Kidney capillary endothelial cell (primary cell): ENCODE measurements at regions not wholly inside any gene's neighbourhood (a gene's known extent, or its start where the extent isn't known, plus 50 kb on each side); places are given as distances from the start of the nearest gene placed in this dataset.
"Not testable (repeated sequence)": the region's sequence is repeated elsewhere in the genome, so short reads cannot be mapped to it uniquely, and the experiment has no call there.

ENCODE experiments used
- DNase-seq: peaks from one replicate; pipeline ENCODE4 v3.0.0-alpha.2; 2018; ENCODE audit warnings: low spot score

DNA sequence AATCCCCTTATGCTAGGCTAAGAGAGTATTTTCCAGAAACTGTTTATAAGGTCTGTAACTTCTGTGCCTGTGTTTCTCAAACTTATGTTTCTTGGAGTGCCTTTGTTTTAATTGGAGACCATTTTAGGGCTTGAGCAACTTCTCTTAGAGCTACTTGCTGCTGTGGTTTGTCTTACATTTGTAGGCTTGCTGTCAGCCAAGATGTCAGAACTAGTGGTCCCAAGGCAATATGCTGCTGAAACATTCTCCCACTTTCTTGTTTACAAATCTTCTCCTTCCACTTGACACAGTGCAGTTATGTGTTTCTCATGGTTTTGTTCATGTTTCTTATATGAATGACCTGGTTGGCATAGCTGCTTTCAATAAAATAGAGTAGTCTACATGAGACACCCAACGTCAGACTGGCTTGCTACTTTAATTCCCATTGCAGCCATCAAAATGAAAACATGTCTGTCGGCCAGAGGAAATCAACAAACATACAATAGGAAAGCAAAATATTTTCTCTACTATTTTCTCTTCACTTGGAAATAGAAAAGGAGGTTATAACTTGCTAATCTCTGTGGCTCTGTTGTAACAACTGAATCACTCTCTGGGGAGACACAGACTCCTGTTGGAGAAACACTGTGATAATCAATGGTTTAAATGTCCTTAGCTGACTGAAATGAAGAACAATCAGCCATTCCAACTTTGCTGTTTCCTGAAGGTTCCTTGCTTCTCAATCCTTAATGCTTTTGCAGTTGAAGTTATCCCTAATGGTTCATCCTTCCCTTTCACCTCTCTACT, 426.4 kb downstream of the PDGFC start:
- no peak for DNase-seq

DNA sequence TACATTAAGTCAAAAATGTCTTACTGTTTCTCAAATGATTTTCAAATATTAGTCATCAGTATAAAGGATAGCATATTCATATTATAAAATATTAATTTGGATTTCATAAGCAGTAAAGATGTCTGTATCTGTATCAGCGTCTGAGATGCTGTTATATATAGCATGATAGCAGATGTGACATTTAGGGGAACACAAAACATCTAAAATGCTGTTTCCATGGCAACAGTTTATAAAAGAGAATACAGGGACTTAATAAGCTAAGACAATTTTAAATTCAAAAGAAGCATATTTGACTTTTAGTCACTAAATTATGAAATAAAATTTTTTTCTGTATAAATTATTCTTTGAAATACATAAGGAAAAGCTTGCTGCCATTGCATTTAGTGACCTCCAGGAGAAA, 432.2 kb downstream of the PDGFC start:
- DNase-seq, result no peak

DNA sequence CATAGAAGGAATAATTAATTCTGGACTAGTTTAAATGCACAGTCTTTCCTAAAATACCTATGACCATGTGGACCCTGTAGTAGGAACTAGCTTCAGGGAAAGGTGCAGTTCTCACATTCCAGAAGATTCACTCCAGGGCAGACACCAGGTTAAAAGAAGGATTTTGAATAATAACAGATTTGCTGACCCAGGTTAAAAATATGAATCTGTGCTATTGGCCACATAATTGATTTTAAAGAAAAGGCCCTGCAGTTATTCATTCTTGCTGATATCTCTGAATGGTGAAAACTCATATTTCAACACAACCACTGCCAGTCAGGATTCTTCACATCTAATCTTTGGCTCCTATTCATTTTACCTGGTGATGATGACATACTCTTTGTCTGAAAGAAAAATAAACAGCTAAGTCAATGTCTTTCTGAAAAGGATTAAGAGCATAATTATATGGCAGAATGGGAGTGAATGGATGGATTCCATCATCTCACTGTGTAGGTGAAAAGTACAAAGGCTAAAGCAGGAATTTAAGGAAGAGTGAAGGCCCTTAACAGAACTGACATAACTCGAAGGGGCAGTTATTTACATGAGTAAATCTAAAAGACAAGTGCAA, 432.8 kb downstream of the PDGFC start:
- DNase-seq, result no peak

DNA sequence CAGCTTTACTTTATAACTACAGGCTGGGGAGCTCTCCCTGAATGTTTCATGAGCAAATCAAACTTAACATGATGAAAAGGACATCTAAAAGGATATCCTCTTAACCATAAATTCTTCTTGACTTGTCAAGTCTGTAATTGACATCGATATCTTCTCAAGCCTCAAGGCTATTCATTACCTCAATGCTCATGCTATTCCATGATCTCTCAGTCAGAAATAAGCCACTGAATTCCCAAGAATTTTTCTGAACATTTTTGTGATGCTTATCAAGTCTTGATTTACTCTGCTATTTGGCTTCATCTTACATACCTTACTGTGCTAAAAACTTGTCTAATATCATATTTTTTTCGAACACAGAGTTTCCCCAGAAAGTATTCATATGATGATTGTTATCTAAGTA, 433.4 kb downstream of the PDGFC start:
- DNase-seq, result no peak

DNA sequence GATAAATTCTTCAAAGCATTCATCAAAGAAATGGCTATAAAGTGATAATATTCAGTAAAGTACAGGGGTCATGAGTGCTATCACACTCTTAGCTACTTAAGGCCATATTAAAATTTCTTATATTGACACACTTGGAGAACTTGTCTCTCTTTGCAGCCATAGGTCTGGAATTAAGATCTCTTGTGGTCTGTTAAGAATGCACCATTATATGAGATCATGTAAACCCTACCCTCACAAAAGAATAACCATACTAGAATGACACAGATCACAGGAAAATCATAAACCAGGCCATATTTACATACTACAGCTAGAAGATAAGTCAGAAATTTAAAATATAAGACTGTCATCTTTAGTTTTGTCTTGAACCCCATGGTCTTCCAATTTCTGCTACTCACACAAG, 434.3 kb downstream of the PDGFC start:
- DNase-seq, result no peak

DNA sequence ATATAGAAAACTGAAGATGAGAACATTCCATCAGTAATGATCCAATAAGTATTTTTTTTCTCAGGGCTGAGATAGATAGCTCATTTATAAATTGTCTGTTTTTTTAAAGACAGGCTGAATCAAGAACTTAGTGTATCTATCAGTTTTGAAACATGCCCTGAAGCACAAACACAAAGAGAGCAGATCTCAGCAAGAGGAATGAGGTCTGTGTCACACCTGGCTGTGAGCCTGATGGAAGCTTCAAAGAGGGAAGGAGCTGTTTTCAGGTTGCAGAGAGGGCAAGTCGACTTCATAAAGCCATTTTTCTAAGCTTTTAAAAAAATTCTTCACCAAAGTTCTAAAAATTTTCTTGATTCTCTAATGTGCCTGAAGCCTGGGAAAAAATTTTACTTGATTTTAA, 434.9 kb downstream of the PDGFC start:
- DNase-seq, result no peak

DNA sequence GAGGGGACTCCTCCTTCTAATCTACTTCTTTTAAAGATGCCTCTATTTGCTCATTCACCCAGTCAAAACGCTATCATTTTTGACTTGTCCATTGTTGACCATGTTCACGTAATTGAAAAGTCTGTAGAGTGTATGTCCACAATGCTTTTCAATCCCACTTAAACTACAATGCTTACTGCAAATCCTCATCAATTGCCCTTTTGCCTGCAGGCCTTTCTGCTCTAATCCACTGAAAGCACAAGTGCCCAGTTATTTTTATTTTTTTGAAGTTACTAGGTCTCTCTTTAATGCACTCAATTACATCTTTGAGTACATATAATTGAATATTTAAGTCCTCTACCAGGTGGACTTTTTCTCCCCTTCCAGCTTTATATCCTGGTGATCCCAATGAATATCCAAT, 437.4 kb downstream of the PDGFC start:
- DNase-seq, result no peak

DNA sequence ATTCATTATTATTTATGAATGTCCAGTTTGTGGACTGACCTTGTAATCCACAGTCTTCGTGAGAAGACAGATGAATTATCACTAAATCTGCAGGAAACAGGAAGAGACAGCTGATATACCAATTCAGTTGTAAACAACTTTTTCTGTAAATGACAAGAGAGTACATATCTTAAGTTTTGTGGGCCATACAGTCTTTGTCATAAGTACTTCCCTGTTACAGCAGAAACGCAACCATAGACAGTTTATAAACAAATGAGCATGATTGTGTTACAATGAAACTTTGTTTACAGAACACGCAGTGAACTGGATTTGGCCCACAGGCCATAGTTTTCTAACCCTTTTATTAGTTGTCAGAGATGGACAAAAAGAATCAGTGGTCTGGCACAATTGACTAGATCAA, 443.4 kb downstream of the PDGFC start:
- no peak for DNase-seq

DNA sequence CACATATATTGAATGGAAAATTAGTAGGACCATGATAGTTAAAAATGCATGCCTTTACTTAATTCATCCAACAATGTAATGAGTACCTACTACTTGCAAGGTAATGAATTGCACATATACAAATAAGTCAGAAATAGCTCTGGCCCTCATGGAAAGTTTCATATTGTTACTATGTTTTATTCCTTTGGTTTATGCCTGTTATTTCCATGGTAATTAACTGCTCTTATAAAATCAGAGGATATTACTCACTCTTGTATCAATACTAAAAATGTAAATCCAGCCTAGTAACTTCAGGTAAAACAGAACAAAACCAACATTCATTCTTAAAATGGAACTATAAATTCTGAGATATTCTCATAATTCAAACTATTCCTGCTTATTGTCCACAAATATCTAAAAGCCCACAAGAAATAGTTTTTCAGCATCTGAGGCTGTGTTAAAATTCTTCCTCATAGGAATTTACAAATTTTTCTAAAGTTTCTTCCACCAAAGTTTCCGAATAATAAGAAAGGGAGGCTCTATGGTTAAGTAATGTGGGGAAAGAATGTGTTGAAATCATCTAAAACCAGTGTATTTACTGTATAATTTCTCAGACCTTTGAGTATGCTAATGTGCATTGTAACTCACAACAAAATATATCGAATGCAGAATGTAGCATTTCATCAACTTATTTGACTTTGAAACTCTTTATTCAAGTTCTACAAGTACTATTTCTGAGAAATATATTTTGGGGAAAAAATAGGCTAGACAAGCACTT, 444.2 kb downstream of the PDGFC start:
- no peak for DNase-seq

DNA sequence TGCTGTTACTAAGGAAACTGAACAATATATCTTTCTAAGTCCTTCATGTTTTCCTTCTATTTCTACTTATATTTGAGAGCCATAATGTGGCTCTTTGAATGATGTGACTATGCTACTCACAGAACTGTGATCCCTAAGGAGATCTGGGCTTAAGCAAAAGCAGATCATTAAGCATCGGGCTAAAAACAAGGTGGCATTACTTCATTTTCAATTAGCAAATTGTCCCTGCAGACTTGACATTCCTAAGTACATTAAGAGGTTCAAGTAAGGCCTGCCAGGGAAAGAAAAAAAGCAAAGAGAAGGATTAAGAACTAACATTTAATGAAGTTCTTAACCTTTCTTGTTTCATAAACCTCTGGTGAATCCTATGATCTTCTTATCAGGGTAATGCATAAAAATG, 447.6 kb downstream of the PDGFC start:
- no peak for DNase-seq

DNA sequence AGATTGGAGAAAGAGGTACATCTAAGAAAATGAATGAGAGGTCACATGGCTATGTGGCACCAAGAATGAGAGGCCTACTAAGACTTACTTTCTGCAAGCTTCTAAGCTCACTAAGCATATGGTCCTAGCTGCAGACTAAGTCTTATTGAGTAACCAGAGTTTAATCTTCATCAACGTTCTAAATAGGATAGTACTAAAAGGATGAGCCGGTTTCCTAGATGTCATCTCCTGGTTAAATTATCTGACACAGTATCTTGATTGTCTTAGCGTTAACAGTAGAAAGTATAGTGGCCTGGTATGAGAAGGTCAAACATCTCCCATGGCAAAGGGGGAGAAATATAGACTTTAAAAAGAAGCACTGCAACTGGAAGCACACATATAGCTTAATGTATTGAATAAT, 448.1 kb downstream of the PDGFC start:
- no peak for DNase-seq

DNA sequence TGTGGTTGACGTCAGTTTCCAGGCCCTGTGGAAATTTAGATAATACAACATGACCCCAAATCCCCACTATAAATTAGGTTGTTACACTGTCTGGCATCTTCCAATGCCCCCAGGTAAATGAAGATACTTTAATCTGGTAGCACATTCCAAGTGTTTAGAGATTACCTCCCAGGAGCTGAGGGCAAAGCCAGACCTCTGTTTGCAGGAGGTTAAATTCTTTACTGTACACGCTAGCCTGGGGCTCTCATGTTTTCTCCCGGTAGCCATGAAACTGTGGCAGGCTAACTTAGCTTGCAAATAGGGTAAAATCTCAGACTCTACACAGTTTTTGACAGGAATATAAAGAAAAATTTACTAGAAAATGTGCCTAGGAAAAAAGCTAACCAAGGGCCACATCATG, 450.0 kb downstream of the PDGFC start:
- DNase-seq, result no peak

DNA sequence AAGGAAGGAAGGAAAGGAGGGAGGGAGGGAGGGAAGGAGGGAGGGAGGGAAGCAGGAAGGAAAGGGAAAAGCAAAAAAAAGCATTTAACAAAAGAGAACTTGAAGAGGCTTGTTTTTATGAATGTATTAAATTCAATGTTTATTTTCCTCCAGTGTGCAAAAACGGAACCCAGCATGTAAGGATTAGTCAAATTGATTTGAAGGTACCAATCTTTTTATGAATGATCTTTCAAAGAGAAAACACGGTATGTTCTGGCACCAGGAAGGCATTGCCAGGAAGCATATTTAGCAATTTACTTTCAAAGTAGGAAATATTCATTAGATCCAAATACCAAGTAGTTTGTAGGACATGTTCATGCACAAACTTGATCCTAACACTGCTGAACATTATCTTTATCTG, 453.6 kb downstream of the PDGFC start:
- no peak for DNase-seq

DNA sequence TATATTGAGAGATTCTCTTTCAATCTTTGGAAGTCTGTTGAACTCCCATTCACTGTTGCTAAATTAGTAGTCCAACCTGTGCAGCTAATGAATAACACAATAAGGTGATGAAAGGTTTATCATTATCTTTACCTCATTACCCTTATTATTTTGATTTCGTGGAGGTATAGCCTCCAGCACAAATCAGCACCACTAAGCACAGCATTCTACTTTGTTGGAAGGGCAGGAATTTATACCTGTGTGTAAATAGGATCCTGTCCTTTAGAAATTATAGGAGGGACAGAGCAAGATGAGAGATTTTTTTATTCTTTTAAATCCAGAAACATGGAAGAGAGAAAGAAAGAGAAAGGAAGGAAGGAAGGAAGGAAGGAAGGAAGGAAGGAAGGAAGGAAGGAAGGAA, 454.1 kb downstream of the PDGFC start:
- DNase-seq, result no peak

DNA sequence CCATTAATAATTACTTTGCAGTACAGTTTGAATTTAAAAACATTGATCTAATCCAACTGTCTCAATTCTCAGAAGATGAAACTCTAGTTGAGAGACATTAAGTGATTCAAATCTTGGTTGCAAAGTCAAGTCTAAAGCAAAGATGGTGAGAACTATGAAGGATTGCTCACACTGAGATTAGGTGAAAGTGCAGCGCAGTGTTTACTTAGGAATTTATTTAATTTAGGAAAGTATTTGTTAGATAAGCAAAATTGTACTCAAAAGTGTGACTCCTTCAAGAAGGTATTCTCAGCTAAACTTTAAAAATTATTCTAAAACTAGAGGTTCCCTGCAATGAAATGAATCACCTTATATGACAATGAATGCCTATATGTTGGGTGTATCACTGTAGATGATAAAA, 454.9 kb downstream of the PDGFC start:
- DNase-seq, result no peak

DNA sequence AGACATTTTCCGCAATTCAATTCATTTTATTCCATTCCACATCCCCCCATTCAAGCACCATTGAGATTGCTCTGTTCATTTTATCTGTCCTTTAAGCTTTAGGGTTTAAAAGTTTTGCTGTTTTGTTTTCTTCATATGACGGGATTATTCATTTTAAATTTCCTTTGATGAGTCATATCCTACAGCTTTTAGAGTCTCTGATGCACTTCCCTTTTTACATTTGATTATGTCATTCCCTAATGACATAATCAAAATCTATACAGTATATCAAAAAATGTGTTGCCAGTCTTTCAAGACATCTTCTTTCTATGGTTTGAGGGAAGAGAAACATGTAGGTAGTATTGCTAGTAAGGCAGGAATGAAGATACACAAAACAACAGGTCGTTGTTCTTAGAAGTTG, 456.3 kb downstream of the PDGFC start:
- peak; percentile 63 for DNase-seq

DNA sequence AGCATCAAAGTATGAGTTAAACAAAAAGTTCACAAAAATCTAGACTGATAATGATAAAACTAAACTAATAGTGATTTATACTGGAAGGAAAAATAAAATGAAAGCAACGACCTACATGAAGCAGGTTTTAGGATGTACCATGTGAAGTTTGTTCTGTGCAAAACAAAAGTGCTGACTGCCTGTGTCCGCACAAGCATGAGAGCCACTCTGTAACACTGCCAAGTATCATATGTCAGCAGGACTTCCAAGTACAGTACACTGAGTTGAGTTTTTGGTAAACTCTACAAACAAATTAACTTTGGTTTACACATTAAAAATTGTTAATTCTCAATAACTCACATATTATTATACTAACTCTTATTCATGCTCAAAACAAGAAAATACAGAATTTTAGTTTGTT, 459.0 kb downstream of the PDGFC start:
- no peak for DNase-seq

DNA sequence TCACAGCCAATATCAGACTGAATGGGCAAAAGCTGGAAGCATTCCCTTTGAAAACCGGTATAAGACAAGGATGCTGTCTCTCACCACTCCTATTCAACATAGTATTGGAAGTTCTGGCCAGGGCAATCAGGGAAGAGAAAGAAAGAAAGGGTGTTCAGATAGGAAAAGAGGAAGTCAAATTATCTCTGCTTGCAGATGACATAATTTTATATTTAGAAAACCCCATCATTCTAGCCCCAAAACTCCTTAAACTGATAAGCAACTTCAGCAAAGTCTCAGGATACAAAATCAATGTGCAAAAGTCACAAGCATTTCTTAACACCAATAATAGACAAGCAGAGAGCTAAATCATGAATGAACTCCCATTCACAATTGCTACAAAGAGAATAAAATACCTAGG, 461.7 kb downstream of the PDGFC start:
- DNase-seq, result not testable (repeated sequence)

DNA sequence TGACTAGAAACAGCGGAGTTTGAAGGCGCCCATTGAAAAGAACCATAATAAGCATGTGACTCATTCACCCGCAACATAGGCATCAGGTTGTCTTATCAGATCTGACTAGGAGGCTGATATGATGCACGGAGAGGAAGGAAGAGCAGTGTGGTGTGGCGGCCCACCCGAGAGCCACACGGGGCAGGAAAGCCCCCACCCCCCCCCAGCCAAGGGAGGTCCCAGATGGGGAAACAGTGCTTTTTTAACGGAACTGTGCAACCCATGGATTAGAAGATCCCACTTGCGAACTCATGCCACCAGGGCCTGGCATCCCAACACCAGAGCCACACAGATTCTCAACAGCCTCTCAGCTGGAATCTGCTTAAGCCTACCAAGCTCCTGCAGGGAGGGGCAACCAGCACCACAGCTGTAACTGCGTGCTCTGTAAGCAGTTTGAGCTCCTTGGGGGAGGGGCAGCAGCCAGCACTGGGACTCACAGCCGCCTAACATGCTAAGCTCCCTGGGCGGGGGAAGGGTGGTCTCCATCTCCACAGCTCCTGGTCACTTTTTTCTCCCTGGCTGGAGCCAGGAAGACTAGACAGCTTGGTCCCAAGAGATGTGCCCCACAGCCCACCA, 466.2 kb downstream of the PDGFC start:
- DNase-seq, result no peak

DNA sequence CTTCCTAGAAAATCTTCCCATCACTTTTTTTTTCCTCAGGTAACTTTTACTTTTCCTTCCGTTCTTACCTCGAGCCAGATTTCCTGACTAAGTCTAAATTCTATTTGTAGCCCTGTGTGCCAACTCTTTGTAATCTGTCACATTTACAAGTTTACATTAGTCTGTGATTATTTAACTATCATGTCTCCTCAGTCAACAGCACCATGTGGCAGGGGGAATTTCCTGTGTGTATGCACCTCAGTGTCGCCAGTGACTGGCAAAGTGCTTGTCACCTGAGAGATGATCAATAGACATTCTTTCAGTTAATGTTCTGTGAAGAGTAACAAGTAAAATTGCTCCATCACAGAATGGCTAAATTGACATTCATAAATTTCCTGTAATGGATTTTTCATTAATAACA, 468.5 kb downstream of the PDGFC start:
- no peak for DNase-seq

DNA sequence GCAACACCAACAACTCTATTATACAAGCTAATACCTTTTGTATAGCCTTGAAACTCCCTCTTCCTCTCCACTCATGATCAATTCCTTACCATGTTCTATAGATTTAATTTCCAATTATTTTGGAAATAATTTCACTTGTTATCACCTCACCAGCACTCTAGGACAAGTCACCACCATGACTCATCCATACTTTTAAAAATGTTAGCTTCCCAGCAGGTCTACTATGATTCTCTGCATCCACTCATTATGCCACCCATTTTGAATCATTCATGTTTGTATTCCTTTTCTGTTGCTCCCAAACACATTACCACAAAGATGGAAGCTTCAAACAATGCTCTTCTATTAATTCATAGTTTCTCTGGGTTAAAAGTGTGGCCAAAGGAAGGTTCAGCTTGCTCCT, 469.6 kb downstream of the PDGFC start:
- DNase-seq, result no peak

DNA sequence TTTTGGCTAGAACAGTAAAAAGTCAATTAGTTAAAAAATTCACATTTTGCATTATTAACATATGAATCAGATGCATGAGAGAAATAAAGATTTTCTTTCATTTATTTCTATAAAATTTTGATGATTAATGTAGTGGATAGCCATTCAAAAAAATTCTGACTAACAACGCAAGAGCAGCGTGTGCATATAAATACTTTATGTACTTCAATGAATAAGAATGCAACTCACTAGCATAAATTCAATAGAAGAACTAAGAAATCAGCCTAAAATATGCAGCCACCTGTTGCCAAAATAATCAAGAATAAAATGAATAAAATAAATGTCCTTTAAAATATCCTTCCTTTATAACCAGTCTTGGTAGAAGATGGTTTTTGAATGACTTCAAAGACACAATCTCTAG, 471.9 kb downstream of the PDGFC start:
- DNase-seq, result no peak

DNA sequence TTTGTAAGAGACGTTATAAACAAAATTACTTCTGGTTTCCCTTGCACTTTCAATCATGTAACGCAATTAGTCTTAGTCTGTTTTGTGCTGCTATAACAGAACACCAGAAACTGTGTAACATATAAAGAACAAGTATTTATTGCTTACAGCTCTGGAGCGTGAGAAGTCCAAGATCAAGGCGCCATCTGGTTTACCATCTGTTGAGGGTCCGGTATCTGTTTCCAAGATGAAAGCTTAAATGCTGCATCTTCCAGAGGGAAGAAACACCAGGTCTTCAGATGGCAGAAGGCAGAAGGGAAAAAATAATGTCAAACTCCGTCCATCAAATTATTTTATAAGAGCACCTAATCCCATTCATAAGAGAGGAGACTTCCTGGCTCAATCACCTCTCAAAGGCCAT, 474.1 kb downstream of the PDGFC start:
- DNase-seq, result no peak
